HG02970 (cell line): ENCODE measurements at regions not wholly inside any gene's neighbourhood (a gene's known extent, or its start where the extent isn't known, plus 50 kb on each side); places are given as distances from the start of the nearest gene placed in this dataset.
"Not testable (repeated sequence)": the region's sequence is repeated elsewhere in the genome, so short reads cannot be mapped to it uniquely, and the experiment has no call there.

Experiments used
- ATAC-seq: cut with Tn5 transposase; IDR thresholded peaks from one replicate; pipeline ENCODE4 v1.9.1; 2021; ENCODE audit warnings: mild to moderate bottlenecking, moderate library complexity, moderate number of reproducible peaks; ENCODE audit not compliant: unreplicated experiment, low FRiP score

GRCh38 chr4:12050357-12050756 is 621.7 kb upstream of the HS3ST1 start:
- no peak for ATAC-seq

- ATAC-seq = no peak
These were observed 614.1 kb upstream of the HS3ST1 start for GRCh38 chr4:12042818-12043217.

- no peak for ATAC-seq
These were observed 613.1 kb upstream of the HS3ST1 start for GRCh38 chr4:12041828-12042227.

- ATAC-seq = no peak
These were observed 607.8 kb upstream of the HS3ST1 start for GRCh38 chr4:12036450-12036849.

- ATAC-seq = no peak
These were observed 599.6 kb upstream of the HS3ST1 start for GRCh38 chr4:12028258-12028657.

GRCh38 chr4:12022409-12022808 is 593.7 kb upstream of the HS3ST1 start:
- no peak for ATAC-seq

GRCh38 chr4:12016729-12017128 is 588.0 kb upstream of the HS3ST1 start:
- ATAC-seq = no peak

GRCh38 chr4:12005471-12005870 is 576.8 kb upstream of the HS3ST1 start:
- no peak for ATAC-seq

GRCh38 chr4:11996581-11996980 is 567.9 kb upstream of the HS3ST1 start:
- ATAC-seq = not testable (repeated sequence)

- ATAC-seq = no peak
These were observed 548.1 kb upstream of the HS3ST1 start for GRCh38 chr4:11976726-11977263.

- ATAC-seq = no peak
These were observed 544.6 kb upstream of the HS3ST1 start for GRCh38 chr4:11973270-11973669.

GRCh38 chr4:11970754-11971153 is 542.1 kb upstream of the HS3ST1 start:
- no peak for ATAC-seq

- no peak for ATAC-seq
These were observed 538.1 kb upstream of the HS3ST1 start for GRCh38 chr4:11966782-11967181.

- ATAC-seq = no peak
These were observed 525.4 kb upstream of the HS3ST1 start for GRCh38 chr4:11954093-11954492.

GRCh38 chr4:11949355-11949754 is 520.7 kb upstream of the HS3ST1 start:
- ATAC-seq = no peak

GRCh38 chr4:11947629-11948028 is 518.9 kb upstream of the HS3ST1 start:
- ATAC-seq = not testable (repeated sequence)

GRCh38 chr4:11937941-11938340 is 509.2 kb upstream of the HS3ST1 start:
- no peak for ATAC-seq

GRCh38 chr4:11931266-11931820 is 502.6 kb upstream of the HS3ST1 start:
- no peak for ATAC-seq

GRCh38 chr4:11929080-11929479 is 500.4 kb upstream of the HS3ST1 start:
- ATAC-seq = no peak

GRCh38 chr4:11919316-11919715 is 490.6 kb upstream of the HS3ST1 start:
- ATAC-seq = no peak

GRCh38 chr4:11914406-11914805 is 485.7 kb upstream of the HS3ST1 start:
- ATAC-seq = no peak

- no peak for ATAC-seq
These were observed 484.2 kb upstream of the HS3ST1 start for GRCh38 chr4:11912886-11913285.

- ATAC-seq = no peak
These were observed 482.1 kb upstream of the HS3ST1 start for GRCh38 chr4:11910812-11911211.
